Testis (tissue), 2 donors: ENCODE measurements at regions not wholly inside any gene's neighbourhood (a gene's known extent, or its start where the extent isn't known, plus 50 kb on each side); places are given as distances from the start of the nearest gene placed in this dataset.

Experiments
- DNase-seq: peaks from one replicate; pipeline ENCODE4 v3.0.0-alpha.2; 2019
- H3K27ac ChIP-seq, 2 donors: fragments of 200-600 bp; sonication (generic); one replicate each; pipeline ENCODE4 v1.5.1; 2019
- H3K27me3 ChIP-seq: fragments of 200-600 bp; sonication (generic); one replicate; pipeline ENCODE4 v1.5.1; 2019
- H3K36me3 ChIP-seq: fragments of 200-600 bp; sonication (generic); one replicate; pipeline ENCODE4 v1.5.1; 2017; ENCODE audit warnings: low read depth; ENCODE audit errors: missing control alignments
- H3K4me1 ChIP-seq: fragments of 200-600 bp; sonication (generic); one replicate; pipeline ENCODE4 v1.5.1; 2019
- H3K4me3 ChIP-seq, 2 donors: fragments of 200-600 bp; sonication (generic); one replicate each; pipeline ENCODE4 v1.5.1; 2017 to 2019
- H3K9me3 ChIP-seq: fragments of 200-600 bp; sonication (generic); one replicate; pipeline ENCODE4 v1.5.1; 2017
- POLR2A ChIP-seq: fragments of 450-650 bp; IDR thresholded peaks from one replicate; pipeline ENCODE4 v1.6.1; 2017; ENCODE audit warnings: antibody characterized with exemption, mild to moderate bottlenecking, moderate library complexity
- WGBS, 2 donors: methylation state at CpG; one replicate each; pipeline ENCODE4 v1.1.5; 2018; 5-methylcytosine and 5-hydroxymethylcytosine counted together
- intact Hi-C: fragments of 100-400 bp; cut with DNase I; formaldehyde crosslinking; loops from one replicate; pipeline ENCODE4 v1.15.1; 2023; ENCODE audit warnings: low total_unique reads
- microRNA-seq, 2 donors: library from miRNA; unstranded; fragments of <30 nt; microRNA quantifications; one replicate each; pipeline ENCODE4, GENCODE V29; 2016; ENCODE audit warnings: borderline number of aligned reads in 2 of 2, borderline replicate concordance in 1 of 2
- small RNA-seq, 2 donors: library from RNA; depleted of rRNA; stranded (forward); fragments of <200 nt; gene quantifications; one replicate each; pipeline ENCODE3, GENCODE V24; 2016
- TF ChIP-seq, protein P1 (sequence below), 3 experiments: fragments of 450-650 bp in 2 of 3; fragments of 200-600 bp in 1 of 3; sonication (generic) in 1 of 3; IDR thresholded peaks; one replicate each; pipeline ENCODE4 v1.5.1; 2016 to 2019; ENCODE audit warnings: antibody characterized with exemption in 3 of 3, mild to moderate bottlenecking in 2 of 3, moderate library complexity in 1 of 3

GRCh38 chr20:62591122-62591468 lies 51.2 kb upstream of the SLCO4A1 start:
- no peaks in the 10 kb centered on the region for H3K4me1 ChIP-seq
- DNase-seq = no peak
- no peaks in the 10 kb centered on the region for H3K27me3 ChIP-seq
- no peak overlapping the region for H3K27ac ChIP-seq
- WGBS, 2 donors = 62 to 80% methylated on average over 5 to 11 of the region's 11 CpGs
- intact Hi-C loops = no loop called here
- TF ChIP-seq POLR2A = no peak
- TF ChIP-seq, protein P1, sequence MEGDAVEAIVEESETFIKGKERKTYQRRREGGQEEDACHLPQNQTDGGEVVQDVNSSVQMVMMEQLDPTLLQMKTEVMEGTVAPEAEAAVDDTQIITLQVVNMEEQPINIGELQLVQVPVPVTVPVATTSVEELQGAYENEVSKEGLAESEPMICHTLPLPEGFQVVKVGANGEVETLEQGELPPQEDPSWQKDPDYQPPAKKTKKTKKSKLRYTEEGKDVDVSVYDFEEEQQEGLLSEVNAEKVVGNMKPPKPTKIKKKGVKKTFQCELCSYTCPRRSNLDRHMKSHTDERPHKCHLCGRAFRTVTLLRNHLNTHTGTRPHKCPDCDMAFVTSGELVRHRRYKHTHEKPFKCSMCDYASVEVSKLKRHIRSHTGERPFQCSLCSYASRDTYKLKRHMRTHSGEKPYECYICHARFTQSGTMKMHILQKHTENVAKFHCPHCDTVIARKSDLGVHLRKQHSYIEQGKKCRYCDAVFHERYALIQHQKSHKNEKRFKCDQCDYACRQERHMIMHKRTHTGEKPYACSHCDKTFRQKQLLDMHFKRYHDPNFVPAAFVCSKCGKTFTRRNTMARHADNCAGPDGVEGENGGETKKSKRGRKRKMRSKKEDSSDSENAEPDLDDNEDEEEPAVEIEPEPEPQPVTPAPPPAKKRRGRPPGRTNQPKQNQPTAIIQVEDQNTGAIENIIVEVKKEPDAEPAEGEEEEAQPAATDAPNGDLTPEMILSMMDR (IDR thresholded peaks at IDR 0.05) = no peak
- no peak overlapping the region for H3K4me3 ChIP-seq
- H3K9me3 ChIP-seq = no peaks in the 10 kb centered on the region
- H3K36me3 ChIP-seq = no peaks in the 10 kb centered on the region

DNA sequence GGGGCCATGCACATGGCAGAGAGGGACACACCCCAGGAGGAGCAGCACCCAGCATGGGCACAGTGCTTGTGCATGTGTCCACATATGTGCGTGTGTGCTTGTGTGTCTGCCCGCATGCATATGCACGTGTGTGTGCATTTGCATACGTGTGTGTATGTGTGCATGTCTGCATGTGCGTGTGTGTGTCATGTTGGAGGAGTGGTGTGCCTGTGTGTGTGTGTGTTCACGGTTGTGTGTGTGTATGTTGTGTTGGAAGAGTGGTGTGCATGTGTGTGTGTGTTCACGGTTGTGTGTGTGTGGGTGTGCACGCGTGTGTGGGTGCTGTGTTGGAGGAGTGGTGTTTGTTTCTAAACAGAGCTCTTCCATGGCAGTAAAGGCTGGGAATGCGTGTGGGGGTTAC lies 50.7 kb upstream of the SLCO4A1 start:
- intact Hi-C loops = no loop called here
- DNase-seq = no peak
- Histone ChIP-seq H3K4me1 (no peaks in the 10 kb centered on the region), H3K36me3 (no peaks in the 10 kb centered on the region), H3K9me3 (no peaks in the 10 kb centered on the region), H3K4me3 (no peak overlapping the region), H3K27ac (no peak overlapping the region), H3K27me3 (no peaks in the 10 kb centered on the region)
- 79 to 81% methylated on average over 10 of the region's 10 CpGs for WGBS, 2 donors
- no peak for TF ChIP-seq POLR2A
- TF ChIP-seq, protein P1 (IDR thresholded peaks at IDR 0.05) = no peak

Small RNA genes lying in the stretch of these regions (microRNA-seq; reads per million reads assigned to microRNA genes)
- gene MIR1-1 = 2.1 to 6.9 reads per million in 2 donors
- gene MIR133A2 = 0 reads per million in 2 donors

Small RNA genes lying in the stretch of these regions (small RNA-seq; reads per million reads assigned to genes)
- gene MIR1-1 = 0 reads per million in 2 donors
